Neural crest cell (in vitro differentiated cells): ENCODE measurements at regions not wholly inside any gene's neighbourhood (a gene's known extent, or its start where the extent isn't known, plus 50 kb on each side); places are given as distances from the start of the nearest gene placed in this dataset.
A peak's percentile ranks its signal among the peaks of the same experiment; 100 is the strongest.
"Not testable (repeated sequence)": the region's sequence is repeated elsewhere in the genome, so short reads cannot be mapped to it uniquely, and the experiment has no call there.

Source experiments
- DNase-seq: peaks from one replicate; pipeline ENCODE4 v3.0.0; 2021; ENCODE audit warnings: low read depth, mixed read lengths, low spot score
- H3K27ac Mint-ChIP-seq: one replicate; pipeline ENCODE4 v1.8.0; 2021; ENCODE audit warnings: mild to moderate bottlenecking, mixed read lengths; ENCODE audit not compliant: unreplicated experiment
- H3K27me3 Mint-ChIP-seq: 2 replicates; pipeline ENCODE4 v1.8.0; 2021; ENCODE audit warnings: low read depth, mild to moderate bottlenecking, mixed read lengths
- H3K36me3 Mint-ChIP-seq: 2 replicates; pipeline ENCODE4 v1.8.0; 2021; ENCODE audit warnings: low read depth, mild to moderate bottlenecking, mixed read lengths
- H3K4me1 Mint-ChIP-seq: 2 replicates; pipeline ENCODE4 v1.8.0; 2021; ENCODE audit warnings: mixed read lengths
- H3K4me3 Mint-ChIP-seq: one replicate; pipeline ENCODE4 v1.8.0; 2021; ENCODE audit warnings: mild to moderate bottlenecking, mixed read lengths
- H3K9me3 Mint-ChIP-seq: 2 replicates; pipeline ENCODE4 v1.8.0; 2021; ENCODE audit warnings: mixed read lengths
- TF ChIP-seq, protein P1 (sequence below): fragments of 200-600 bp; sonication (generic); conservative IDR thresholded peaks from 2 replicates; pipeline ENCODE4 v1.5.0; 2021; ENCODE audit warnings: antibody characterized with exemption, mild to moderate bottlenecking

DNA sequence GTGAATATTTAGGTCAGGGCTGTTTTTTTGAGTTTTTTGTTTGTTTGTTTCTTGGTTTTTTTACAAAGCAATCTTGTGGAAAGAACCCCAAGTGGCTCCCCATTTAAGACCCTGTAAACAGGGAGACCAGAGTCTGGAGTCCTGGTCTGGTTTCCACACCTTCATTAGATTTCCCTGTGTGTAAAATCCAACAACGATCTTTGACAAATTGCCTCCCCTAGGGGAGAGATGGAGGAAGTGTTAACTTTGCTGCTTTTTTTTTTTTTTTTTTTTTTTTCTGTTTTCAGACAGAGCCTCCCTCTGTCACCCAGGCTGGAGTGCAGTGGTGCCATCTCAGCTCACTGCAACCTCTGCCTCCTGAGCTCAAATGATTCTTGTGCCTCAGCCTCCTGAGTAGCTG lies 77.4 kb downstream of the ART5 start:
- H3K27me3 Mint-ChIP-seq: peaks cover 56% of the 10 kb centered on the region
- not testable (repeated sequence) for DNase-seq, H3K36me3 Mint-ChIP-seq, H3K27ac Mint-ChIP-seq, H3K4me1 Mint-ChIP-seq, H3K4me3 Mint-ChIP-seq, H3K9me3 Mint-ChIP-seq
- TF ChIP-seq, protein P1, sequence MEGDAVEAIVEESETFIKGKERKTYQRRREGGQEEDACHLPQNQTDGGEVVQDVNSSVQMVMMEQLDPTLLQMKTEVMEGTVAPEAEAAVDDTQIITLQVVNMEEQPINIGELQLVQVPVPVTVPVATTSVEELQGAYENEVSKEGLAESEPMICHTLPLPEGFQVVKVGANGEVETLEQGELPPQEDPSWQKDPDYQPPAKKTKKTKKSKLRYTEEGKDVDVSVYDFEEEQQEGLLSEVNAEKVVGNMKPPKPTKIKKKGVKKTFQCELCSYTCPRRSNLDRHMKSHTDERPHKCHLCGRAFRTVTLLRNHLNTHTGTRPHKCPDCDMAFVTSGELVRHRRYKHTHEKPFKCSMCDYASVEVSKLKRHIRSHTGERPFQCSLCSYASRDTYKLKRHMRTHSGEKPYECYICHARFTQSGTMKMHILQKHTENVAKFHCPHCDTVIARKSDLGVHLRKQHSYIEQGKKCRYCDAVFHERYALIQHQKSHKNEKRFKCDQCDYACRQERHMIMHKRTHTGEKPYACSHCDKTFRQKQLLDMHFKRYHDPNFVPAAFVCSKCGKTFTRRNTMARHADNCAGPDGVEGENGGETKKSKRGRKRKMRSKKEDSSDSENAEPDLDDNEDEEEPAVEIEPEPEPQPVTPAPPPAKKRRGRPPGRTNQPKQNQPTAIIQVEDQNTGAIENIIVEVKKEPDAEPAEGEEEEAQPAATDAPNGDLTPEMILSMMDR: peak; percentile 56

- not testable (repeated sequence) for H3K36me3 Mint-ChIP-seq, H3K4me3 Mint-ChIP-seq, H3K9me3 Mint-ChIP-seq, DNase-seq, H3K4me1 Mint-ChIP-seq
- H3K27me3 Mint-ChIP-seq: peaks cover 39% of the 10 kb centered on the region
- peak overlapping the region; percentile 31 for H3K27ac Mint-ChIP-seq
Measured at GRCh38 chr11:3554621-3555020, 87.2 kb downstream of the ART5 start.

DNA sequence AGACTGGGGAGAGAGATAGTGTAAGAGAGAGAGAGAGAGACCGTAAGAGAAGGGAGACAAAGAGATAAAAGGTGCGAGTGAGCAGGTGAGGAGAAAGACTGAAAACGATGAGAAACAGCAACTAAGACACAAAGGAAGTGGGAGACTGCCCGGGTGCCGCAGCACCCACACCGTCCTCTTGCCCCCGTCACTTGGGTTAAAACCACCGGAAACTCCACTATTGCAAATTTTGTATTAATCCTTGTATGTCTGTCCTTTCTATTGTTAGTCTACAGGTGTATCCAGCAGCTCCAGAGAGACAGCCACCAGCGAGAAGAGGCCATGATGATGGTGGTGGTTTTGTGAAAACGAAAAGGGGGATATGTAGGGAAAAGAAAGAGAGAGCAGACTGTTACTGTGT lies 96.8 kb downstream of the ART5 start:
- not testable (repeated sequence) for H3K4me3 Mint-ChIP-seq, H3K9me3 Mint-ChIP-seq, H3K4me1 Mint-ChIP-seq, H3K36me3 Mint-ChIP-seq, DNase-seq
- H3K27me3 Mint-ChIP-seq: peaks cover 51% of the 10 kb centered on the region
- H3K27ac Mint-ChIP-seq: peak overlapping the region; percentile 58

GRCh38 chr11:3538220-3538619 lies 103.6 kb downstream of the ART5 start:
- peaks cover 17% of the 10 kb centered on the region for H3K9me3 Mint-ChIP-seq
- DNase-seq, H3K4me3 Mint-ChIP-seq, H3K4me1 Mint-ChIP-seq, H3K27ac Mint-ChIP-seq, H3K36me3 Mint-ChIP-seq: not testable (repeated sequence)
- H3K27me3 Mint-ChIP-seq: peaks cover 31% of the 10 kb centered on the region

GRCh38 chr11:3537254-3537653 lies 104.5 kb downstream of the ART5 start:
- peaks cover 23% of the 10 kb centered on the region for H3K27me3 Mint-ChIP-seq
- H3K27ac Mint-ChIP-seq, H3K36me3 Mint-ChIP-seq, H3K4me3 Mint-ChIP-seq, H3K4me1 Mint-ChIP-seq, DNase-seq: not testable (repeated sequence)
- peaks cover 16% of the 10 kb centered on the region for H3K9me3 Mint-ChIP-seq

- not testable (repeated sequence) for H3K27ac Mint-ChIP-seq, H3K36me3 Mint-ChIP-seq, H3K9me3 Mint-ChIP-seq, H3K4me1 Mint-ChIP-seq, DNase-seq, H3K4me3 Mint-ChIP-seq
- H3K27me3 Mint-ChIP-seq: peaks cover 11% of the 10 kb centered on the region
Measured at GRCh38 chr11:3532958-3533357, 108.8 kb downstream of the ART5 start.

- not testable (repeated sequence) for H3K27ac Mint-ChIP-seq, H3K4me1 Mint-ChIP-seq, H3K36me3 Mint-ChIP-seq, DNase-seq, H3K9me3 Mint-ChIP-seq, H3K4me3 Mint-ChIP-seq
- H3K27me3 Mint-ChIP-seq: peaks cover 10% of the 10 kb centered on the region
Measured at GRCh38 chr11:3531280-3531679, 110.5 kb downstream of the ART5 start.

- DNase-seq, H3K9me3 Mint-ChIP-seq, H3K27ac Mint-ChIP-seq, H3K27me3 Mint-ChIP-seq, H3K36me3 Mint-ChIP-seq, H3K4me3 Mint-ChIP-seq, H3K4me1 Mint-ChIP-seq: not testable (repeated sequence)
Measured at GRCh38 chr11:3523567-3523966, 118.2 kb downstream of the ART5 start.

DNA sequence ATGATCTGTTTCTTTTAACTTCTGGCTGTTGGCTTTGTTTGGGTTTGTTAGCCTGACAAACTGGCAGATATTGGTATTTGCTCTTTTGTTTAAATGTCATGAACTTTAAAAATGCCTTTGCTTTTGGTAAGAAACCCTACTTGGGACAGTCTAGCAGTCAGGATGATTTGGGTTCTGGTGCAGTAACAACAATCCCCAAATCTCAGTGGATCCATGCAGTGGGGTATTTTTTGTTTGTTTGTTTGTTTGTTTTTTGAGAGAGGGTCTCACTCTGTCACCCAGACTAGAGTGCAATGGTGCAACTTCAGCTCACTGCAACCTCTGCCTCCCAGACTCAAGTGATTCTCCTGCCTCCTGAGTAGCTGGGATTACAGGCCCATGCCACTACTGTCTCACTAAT lies 120.9 kb downstream of the ART5 start:
- H3K27ac Mint-ChIP-seq, H3K4me3 Mint-ChIP-seq, H3K9me3 Mint-ChIP-seq, H3K27me3 Mint-ChIP-seq, DNase-seq, H3K36me3 Mint-ChIP-seq, H3K4me1 Mint-ChIP-seq: not testable (repeated sequence)

GRCh38 chr11:3519841-3520240 lies 122.0 kb downstream of the ART5 start:
- DNase-seq, H3K36me3 Mint-ChIP-seq, H3K4me1 Mint-ChIP-seq, H3K9me3 Mint-ChIP-seq, H3K4me3 Mint-ChIP-seq, H3K27ac Mint-ChIP-seq, H3K27me3 Mint-ChIP-seq: not testable (repeated sequence)

DNA sequence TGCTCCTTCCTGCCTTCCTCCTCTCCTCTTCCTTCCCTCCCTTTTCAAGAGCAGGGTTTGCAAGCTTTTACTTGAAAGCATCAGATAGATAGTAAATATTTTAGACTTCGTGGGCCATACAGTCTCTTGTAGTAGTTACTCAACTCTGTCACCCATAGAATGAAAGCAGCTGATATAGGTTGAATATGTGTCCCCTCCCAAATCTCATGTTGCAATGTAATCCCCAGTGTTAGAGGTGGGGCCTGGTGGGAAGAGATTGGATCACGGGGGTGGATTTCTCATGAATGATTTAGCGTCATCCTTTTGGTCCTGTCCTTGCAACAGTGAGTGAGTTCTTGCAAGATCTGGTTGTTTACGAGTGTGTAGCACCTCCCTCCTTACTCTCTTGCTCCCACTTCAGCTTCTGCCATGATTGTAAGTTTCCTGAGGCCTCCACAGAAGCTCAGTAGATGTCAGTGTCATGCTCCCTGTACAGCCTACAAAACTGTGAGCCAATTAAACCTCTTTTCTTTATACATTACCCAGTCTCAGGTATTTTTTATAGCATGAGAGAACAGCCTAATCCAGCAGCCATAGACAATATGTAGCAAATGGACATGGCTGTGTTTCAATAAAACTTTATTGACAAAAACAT lies 124.7 kb downstream of the ART5 start:
- H3K27ac Mint-ChIP-seq, H3K36me3 Mint-ChIP-seq, DNase-seq, H3K4me1 Mint-ChIP-seq, H3K9me3 Mint-ChIP-seq, H3K4me3 Mint-ChIP-seq: not testable (repeated sequence)
- peaks cover 14% of the 10 kb centered on the region for H3K27me3 Mint-ChIP-seq

DNA sequence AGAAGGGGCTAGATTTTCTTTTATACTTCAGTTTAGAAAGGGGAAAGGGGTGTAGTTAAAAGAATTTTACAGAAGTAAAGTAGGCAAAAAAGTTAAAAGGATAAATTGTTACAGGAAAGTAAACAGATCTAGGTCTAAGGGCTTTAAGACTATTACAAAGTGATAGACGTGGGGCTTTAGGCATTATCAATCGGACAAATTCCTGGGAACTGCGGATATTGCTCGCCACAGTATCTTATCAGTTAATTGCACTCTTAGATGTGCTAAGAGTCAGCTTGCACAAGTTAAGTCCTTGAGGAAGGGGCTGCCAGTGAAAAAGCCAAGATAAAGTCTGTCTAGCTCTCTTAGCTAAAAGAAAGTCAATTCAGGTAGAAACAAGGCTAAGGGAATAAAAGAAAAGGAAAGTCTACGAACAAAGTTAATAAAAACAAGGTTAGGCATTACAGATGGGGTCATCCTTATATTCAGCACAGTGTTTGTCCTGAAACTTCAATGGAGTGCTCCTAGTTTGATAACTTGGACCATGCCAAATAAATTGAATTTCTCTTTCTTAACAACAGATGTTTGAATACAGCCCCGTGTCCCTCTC lies 125.4 kb downstream of the ART5 start:
- H3K36me3 Mint-ChIP-seq, H3K9me3 Mint-ChIP-seq, H3K4me3 Mint-ChIP-seq, DNase-seq, H3K27ac Mint-ChIP-seq: not testable (repeated sequence)
- peaks cover 14% of the 10 kb centered on the region for H3K4me1 Mint-ChIP-seq
- H3K27me3 Mint-ChIP-seq: peaks cover 14% of the 10 kb centered on the region
